GM12891 (cell line): ENCODE measurements at regions not wholly inside any gene's neighbourhood (a gene's known extent, or its start where the extent isn't known, plus 50 kb on each side); places are given as distances from the start of the nearest gene placed in this dataset.

Experiments used
- POLR2A ChIP-seq: IDR thresholded peaks from 2 replicates; pipeline ENCODE4 v1.6.1; 2011; ENCODE audit warnings: low read depth, low read length, control low read depth
- POLR2AphosphoS5 ChIP-seq: IDR thresholded peaks from 2 replicates; pipeline ENCODE4 v1.6.1; 2011; ENCODE audit warnings: low read depth, low read length, control low read depth
- SPI1 ChIP-seq: IDR thresholded peaks from 2 replicates; pipeline ENCODE4 v1.6.1; 2011; ENCODE audit warnings: low read depth, low read length, control low read depth
- TAF1 ChIP-seq: IDR thresholded peaks from 2 replicates; pipeline ENCODE4 v1.6.1; 2011; ENCODE audit warnings: low read depth, low read length, control low read depth

GRCh38 chr4:175238827-175239517 lies 320.8 kb downstream of the ADAM29 start:
- TF ChIP-seq POLR2A = no peak
- TF ChIP-seq POLR2AphosphoS5 = no peak
- no peak for TF ChIP-seq TAF1
- TF ChIP-seq SPI1 = no peak
